ENCODE measurements at regions not wholly inside any gene's neighbourhood (a gene's known extent, or its start where the extent isn't known, plus 50 kb on each side); places are given as distances from the start of the nearest gene placed in this dataset.

- H2BK20ac ChIP-seq (ENCODE audit: low read depth, low read length) = peak overlapping the region; percentile 33; the same call in 1 of the 2 replicates
- no peaks in the 10 kb centered on the region for H4K20me1 ChIP-seq (ENCODE audit: insufficient read depth, low read length)
- DNase-seq (no peak), ATAC-seq (ENCODE audit: low read depth) (no peak; the same call in 1 of the 2 replicates)
- no peak overlapping the region for H2AK9ac ChIP-seq (replicated peaks; ENCODE audit: low read depth, low read length, poor library complexity)
- ChIA-PET POLR2A (ENCODE audit: unreplicated experiment) (no interaction called here), CTCF (no interaction called here)
- in situ Hi-C loops (cut with MboI; ENCODE audit: low sequenced_read_pairs) = loop anchor here (10.0 to 25.0 kb wide), 2 partner anchors 233 to 396 kb away; no protein-coding TSS in a partner anchor
- H3K36me3 ChIP-seq (ENCODE audit: control insufficient read depth, insufficient read depth, low read length) = no peaks in the 10 kb centered on the region
- no peak overlapping the region for H3K4me2 ChIP-seq (ENCODE audit: low read depth, low read length)
- dilution Hi-C loops (cut with HindIII; ENCODE audit: low sequenced_read_pairs, unreplicated experiment) = no loop called here
- no peak overlapping the region for H3K27ac ChIP-seq (ENCODE audit: insufficient read depth, low read length)
- peak overlapping the region; percentile 57 for H2AK5ac ChIP-seq (ENCODE audit: low read depth, low read length)
- no peaks in the 10 kb centered on the region for H3K79me1 ChIP-seq (ENCODE audit: low read depth in 1 of 2, low read length in 2 of 2)
- peak overlapping the region; percentile 38 for H3K4ac ChIP-seq (ENCODE audit: low read depth, low read length)
- H3K18ac ChIP-seq (ENCODE audit: low read depth, low read length) = peak overlapping the region; percentile 56; the same call in 1 of the 2 replicates
- H4K91ac ChIP-seq (ENCODE audit: insufficient read depth, low read depth, low read length) = peak overlapping the region; percentile 12; the same call in 1 of the 2 replicates
- H2BK5ac ChIP-seq (ENCODE audit: low read depth, low read length, poor library complexity, severe bottlenecking) = peak overlapping the region; percentile 18
- no peak overlapping the region for H3K23ac ChIP-seq (ENCODE audit: low read depth, low read length)
- H3K9me1 ChIP-seq (ENCODE audit: insufficient read depth, low read length) = no peaks in the 10 kb centered on the region
- peak overlapping the region; percentile 49; the same call in 1 of the 2 replicates for H4K5ac ChIP-seq (ENCODE audit: low read depth, low read length)
- H3K56ac ChIP-seq (ENCODE audit: extremely low read depth, insufficient read depth, low read length) = no peak overlapping the region
- no peaks in the 10 kb centered on the region for H3K9me3 ChIP-seq (ENCODE audit: control insufficient read depth, insufficient read depth, low read length)
- H2BK15ac ChIP-seq (ENCODE audit: low read depth, low read length) = peak overlapping the region; percentile 30; the same call in 1 of the 3 replicates
- intact Hi-C loops (cut with micrococcal nuclease) = loop anchor here (2.0 kb wide), 1 partner anchor 235 kb away; no protein-coding TSS in a partner anchor
- H2BK120ac ChIP-seq (ENCODE audit: low read depth, low read length) = peak overlapping the region; percentile 13; the same call in 1 of the 2 replicates
- H3K27me3 ChIP-seq (ENCODE audit: control insufficient read depth, insufficient read depth, low read length) = no peaks in the 10 kb centered on the region
- peaks cover 3% of the 10 kb centered on the region; the same call in 1 of the 2 replicates for H3K4me1 ChIP-seq (ENCODE audit: control insufficient read depth, insufficient read depth, low read length)
- no peak overlapping the region for H3K4me3 ChIP-seq (ENCODE audit: insufficient read depth, low read depth, low read length)
- TF ChIP-seq RCOR1 (IDR thresholded peaks at IDR 0.05; ENCODE audit: insufficient replicate concordance, low read length) = no peak
- no peak for TF ChIP-seq MAZ (IDR thresholded peaks at IDR 0.05; ENCODE audit: borderline replicate concordance, low read depth, low read length)
- TF ChIP-seq ELK1 (IDR thresholded peaks at IDR 0.05; ENCODE audit: borderline replicate concordance, low read depth, low read length) = no peak
- no peak for TF ChIP-seq FOS (IDR thresholded peaks at IDR 0.05; ENCODE audit: low read depth, low read length)
- no peak for TF ChIP-seq USF2 (IDR thresholded peaks at IDR 0.05; ENCODE audit: low read depth, low read length)
- no peak for TF ChIP-seq RFX5 (IDR thresholded peaks at IDR 0.05; ENCODE audit: low read depth, low read length)
- TF ChIP-seq CHD1 (IDR thresholded peaks at IDR 0.05; ENCODE audit: low read depth, low read length) = no peak
- no peak for TF ChIP-seq SMC3 (IDR thresholded peaks at IDR 0.05; ENCODE audit: low read depth, low read length)
- no peak for TF ChIP-seq BHLHE40 (IDR thresholded peaks at IDR 0.05; ENCODE audit: low read depth, low read length)
- TF ChIP-seq RAD21 (IDR thresholded peaks at IDR 0.05; ENCODE audit: low read length) = no peak
- no peak for TF ChIP-seq POLR2A (IDR thresholded peaks at IDR 0.05; ENCODE audit: low read depth, low read length)
- no peak for TF ChIP-seq MAFK (IDR thresholded peaks at IDR 0.05; ENCODE audit: low read depth, low read length)
- H3K14ac ChIP-seq (replicated peaks; ENCODE audit: low read depth, low read length) = 0 out of 2 replicates have a peak overlapping the region, but pooled peaks have one; percentile 7
- H2AFZ ChIP-seq (replicated peaks; ENCODE audit: low read length, poor library complexity) = no peak overlapping the region
- WGBS, 2 experiments (ENCODE audit: extremely low coverage in 2 of 2, insufficient read length in 1 of 2) = 100% methylated on average over 1 of the region's 1 CpG; no CpG with 5 or more reads in 1 of the 2 experiments
- BruUV-seq (replicated peaks) = no TSS peak
- peak overlapping the region in 1 of 2 experiments; percentile 3; a peak in 1 of 4 replicates for H4K8ac ChIP-seq (ENCODE audit: low read depth in 2 of 2, low read length in 2 of 2)
- no peak overlapping the region for H3K9ac ChIP-seq (ENCODE audit: low read depth, low read length)
Observed at GRCh38 chr2:67241453-67241852, 155.7 kb upstream of the ETAA1 start.

Data from IMR-90 (cell line).